Large intestine (tissue), 3 donors: ENCODE measurements at regions not wholly inside any gene's neighbourhood (a gene's known extent, or its start where the extent isn't known, plus 50 kb on each side); places are given as distances from the start of the nearest gene placed in this dataset.

Experiments used
- DNase-seq, 2 donors: peaks; one replicate each; pipeline versions ENCODE4 v3.0.0 to v3.0.0-alpha.2; 2013
- H3K27ac ChIP-seq: one replicate; pipeline ENCODE4 v1.5.1; 2013; ENCODE audit warnings: low read length
- H3K27me3 ChIP-seq: 2 replicates; pipeline ENCODE4 v1.6.1; 2013; ENCODE audit warnings: low read length; ENCODE audit not compliant: control insufficient read depth, insufficient read depth
- H3K36me3 ChIP-seq: 2 replicates; pipeline ENCODE4 v1.6.1; 2013; ENCODE audit warnings: low read length; ENCODE audit not compliant: control insufficient read depth, insufficient read depth
- H3K4me1 ChIP-seq: one replicate; pipeline ENCODE4 v1.6.1; 2013; ENCODE audit warnings: low read length; ENCODE audit not compliant: control insufficient read depth, insufficient read depth
- H3K4me3 ChIP-seq: one replicate; pipeline ENCODE4 v1.5.1; 2013; ENCODE audit warnings: low read length
- H3K9me3 ChIP-seq: one replicate; pipeline ENCODE4 v1.6.1; 2013; ENCODE audit warnings: mild to moderate bottlenecking, low read depth, low read length, moderate library complexity; ENCODE audit not compliant: control insufficient read depth
- WGBS: methylation state at CpG from one replicate; pipeline ENCODE4 v1.1.5; 2013; ENCODE audit warnings: low lambda C conversion rate; ENCODE audit not compliant: insufficient coverage; 5-methylcytosine and 5-hydroxymethylcytosine counted together

DNA sequence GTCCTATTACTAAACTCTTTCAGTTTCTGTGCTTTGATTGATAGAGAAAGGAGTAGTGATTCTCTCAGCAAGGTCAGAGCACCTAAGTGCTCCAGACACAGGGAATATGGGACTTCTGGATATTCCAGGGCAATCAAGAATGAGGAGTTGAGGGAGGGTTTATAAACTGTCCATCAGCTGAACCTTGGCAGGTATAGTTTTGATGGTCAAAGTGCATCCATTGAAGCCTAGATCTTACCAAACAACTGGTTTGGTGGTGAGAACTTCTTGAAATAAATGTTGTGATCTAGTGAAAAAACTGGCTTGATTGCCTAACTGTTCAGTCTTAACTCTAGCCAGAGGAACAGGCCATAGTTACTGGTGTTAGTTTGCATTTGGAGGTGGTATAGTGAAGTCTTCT is 207.0 kb upstream of the ONECUT1 start:
- H3K4me3 ChIP-seq: no peak overlapping the region
- no peak overlapping the region for H3K27ac ChIP-seq
- H3K27me3 ChIP-seq: no peaks in the 10 kb centered on the region
- no peaks in the 10 kb centered on the region for H3K36me3 ChIP-seq
- H3K9me3 ChIP-seq: no peaks in the 10 kb centered on the region
- DNase-seq: no peak
- H3K4me1 ChIP-seq: no peaks in the 10 kb centered on the region

DNA sequence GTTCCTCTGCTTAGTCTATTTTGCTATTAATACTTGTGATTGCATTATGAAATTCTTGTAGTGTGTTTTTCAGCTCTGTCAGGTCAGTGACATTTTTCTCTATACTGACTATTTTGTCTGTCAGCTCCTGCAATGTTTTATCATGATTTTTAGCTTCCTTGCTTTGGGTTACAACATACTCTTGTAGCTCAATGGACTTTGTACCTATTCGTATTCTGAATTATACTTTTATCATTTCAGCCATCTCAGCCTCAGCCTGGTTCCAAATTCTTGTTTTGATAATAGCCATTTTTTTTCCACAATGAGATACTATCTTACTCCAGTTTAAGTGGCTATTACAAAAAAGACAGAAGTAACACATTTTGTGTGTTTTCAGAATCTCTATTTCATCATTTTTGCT is 204.2 kb upstream of the ONECUT1 start:
- DNase-seq: no peak
- Histone ChIP-seq H3K36me3 (no peaks in the 10 kb centered on the region), H3K9me3 (no peaks in the 10 kb centered on the region), H3K27ac (no peak overlapping the region), H3K4me1 (no peaks in the 10 kb centered on the region), H3K27me3 (no peaks in the 10 kb centered on the region), H3K4me3 (no peak overlapping the region)
- WGBS: 45% methylated on average over 1 of the region's 1 CpG

DNA sequence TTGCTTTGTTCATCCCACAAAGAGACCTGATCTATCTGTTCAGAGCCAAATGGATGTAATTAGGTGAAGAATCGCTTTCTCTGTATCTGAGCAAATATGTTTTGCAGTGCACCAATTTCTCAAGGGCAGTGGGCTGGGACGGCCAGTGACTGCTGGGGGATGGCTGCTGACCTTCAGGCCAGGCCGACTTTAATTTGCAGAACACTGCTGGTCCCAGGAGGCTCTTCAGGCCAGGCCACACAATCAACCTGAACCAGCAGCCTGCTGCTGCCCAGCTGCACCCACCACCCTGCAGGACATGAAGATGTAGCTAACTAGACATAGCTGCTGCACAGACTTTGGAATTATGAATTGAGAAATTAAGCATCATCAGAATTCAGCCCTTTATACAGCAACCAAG is 194.4 kb upstream of the ONECUT1 start:
- Histone ChIP-seq H3K4me3 (no peak overlapping the region), H3K27ac (no peak overlapping the region), H3K27me3 (no peaks in the 10 kb centered on the region), H3K4me1 (no peaks in the 10 kb centered on the region), H3K36me3 (no peaks in the 10 kb centered on the region), H3K9me3 (no peaks in the 10 kb centered on the region)
- WGBS: no CpG with 5 or more reads among the region's 3 CpGs
- no peak for DNase-seq

DNA sequence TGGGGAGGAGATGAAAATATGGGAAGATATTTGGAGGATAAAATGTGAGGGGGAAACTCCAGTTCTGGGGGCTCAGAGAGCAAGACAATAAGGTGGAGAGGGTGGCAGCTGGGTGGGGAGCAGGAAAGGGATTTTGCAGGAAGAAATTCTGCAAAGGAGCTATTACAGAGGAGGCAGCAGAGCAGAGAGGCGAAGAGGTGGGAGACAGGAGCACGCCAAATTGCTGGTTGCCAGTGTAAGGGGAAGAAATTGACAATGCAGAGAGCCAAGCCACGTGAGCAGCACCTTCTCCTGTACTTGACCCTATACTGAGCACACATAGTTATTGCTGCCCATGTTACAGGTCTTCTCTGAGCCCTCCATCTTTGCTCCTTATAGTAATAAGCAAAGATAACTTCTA is 190.3 kb upstream of the ONECUT1 start:
- Histone ChIP-seq H3K4me3 (no peak overlapping the region), H3K36me3 (no peaks in the 10 kb centered on the region), H3K27me3 (no peaks in the 10 kb centered on the region), H3K27ac (no peak overlapping the region), H3K4me1 (no peaks in the 10 kb centered on the region), H3K9me3 (no peaks in the 10 kb centered on the region)
- no CpG with 5 or more reads among the region's 3 CpGs for WGBS
- no peak for DNase-seq

DNA sequence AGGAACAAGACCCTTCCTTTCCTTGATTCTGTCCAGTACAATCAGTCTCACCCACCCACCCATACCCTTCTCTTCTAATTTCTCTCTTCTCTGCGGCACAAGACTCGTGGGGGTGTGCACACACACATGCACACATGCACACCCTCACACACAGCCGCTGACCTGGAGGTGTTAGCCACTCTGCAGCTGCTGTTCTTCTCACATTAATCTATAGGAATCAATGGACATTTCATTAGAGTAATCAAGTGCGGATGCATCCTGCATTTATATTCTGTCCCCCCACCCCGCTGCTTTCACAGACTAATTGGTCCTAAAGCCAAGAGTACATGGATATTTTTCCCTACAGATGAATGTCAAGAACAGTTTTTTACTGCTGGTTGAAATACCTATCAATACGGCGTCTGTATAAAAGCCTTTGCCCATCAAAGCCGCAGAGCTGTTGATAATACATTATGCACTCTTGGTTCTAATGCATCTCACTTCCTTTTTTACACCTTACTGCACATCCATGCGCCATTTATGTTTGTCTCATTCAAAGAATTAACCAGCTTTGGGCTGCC is 186.5 kb upstream of the ONECUT1 start:
- H3K4me3 ChIP-seq: no peak overlapping the region
- no peak overlapping the region for H3K27ac ChIP-seq
- H3K27me3 ChIP-seq: no peaks in the 10 kb centered on the region
- H3K4me1 ChIP-seq: no peaks in the 10 kb centered on the region
- H3K36me3 ChIP-seq: no peaks in the 10 kb centered on the region
- H3K9me3 ChIP-seq: no peaks in the 10 kb centered on the region
- 96% methylated on average over 4 of the region's 9 CpGs for WGBS
- no peak for DNase-seq

DNA sequence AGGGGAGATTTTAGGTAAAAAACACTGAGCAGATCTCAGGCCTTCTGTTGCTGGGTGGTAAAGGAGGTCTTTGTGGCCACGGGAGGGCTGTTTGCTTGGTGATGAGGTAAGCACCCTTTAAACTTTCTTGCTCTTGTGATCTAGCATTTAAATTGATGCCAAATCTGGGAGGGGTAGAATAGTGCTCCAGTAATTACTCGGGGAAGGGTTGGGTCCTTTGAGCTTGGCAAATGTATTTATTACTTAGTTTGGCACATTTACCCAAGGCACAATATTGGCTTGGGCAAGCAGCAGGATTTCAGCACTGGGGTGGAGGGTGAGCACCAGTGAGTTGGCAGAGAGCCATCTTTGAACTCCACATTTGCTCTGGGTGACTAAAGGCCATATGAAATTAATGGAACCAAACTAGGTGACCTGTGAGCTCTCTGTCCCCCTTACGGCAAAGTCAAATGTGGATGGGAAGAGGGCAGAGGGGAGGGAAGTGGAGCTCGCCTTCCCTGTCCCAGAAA is 185.9 kb upstream of the ONECUT1 start:
- no peak overlapping the region for H3K4me3 ChIP-seq
- no peaks in the 10 kb centered on the region for H3K9me3 ChIP-seq
- H3K27me3 ChIP-seq: no peaks in the 10 kb centered on the region
- no CpG with 5 or more reads among the region's 4 CpGs for WGBS
- no peaks in the 10 kb centered on the region for H3K4me1 ChIP-seq
- no peaks in the 10 kb centered on the region for H3K36me3 ChIP-seq
- H3K27ac ChIP-seq: no peak overlapping the region
- DNase-seq: no peak

DNA sequence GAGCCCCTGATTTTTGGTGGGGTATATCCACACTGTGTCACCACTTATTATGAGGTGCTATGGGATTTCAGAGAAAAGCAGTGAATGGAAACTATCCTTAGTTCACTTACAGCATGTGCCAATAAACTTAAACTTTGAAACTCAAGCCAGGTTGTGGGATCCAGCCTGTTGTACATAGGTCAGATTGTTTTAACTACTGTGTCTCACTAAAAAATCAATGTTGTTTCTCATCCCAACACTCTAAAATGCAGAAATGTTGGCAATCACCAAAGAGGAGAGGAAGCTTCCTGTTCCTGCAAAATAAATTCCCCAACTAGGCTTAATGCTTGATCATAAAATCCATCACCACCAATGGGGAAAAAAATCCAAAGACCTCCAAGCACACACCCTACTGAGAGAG is 173.7 kb upstream of the ONECUT1 start:
- Histone ChIP-seq H3K27ac (no peak overlapping the region), H3K9me3 (no peaks in the 10 kb centered on the region), H3K36me3 (no peaks in the 10 kb centered on the region), H3K27me3 (no peaks in the 10 kb centered on the region), H3K4me3 (no peak overlapping the region), H3K4me1 (no peaks in the 10 kb centered on the region)
- no peak for DNase-seq

DNA sequence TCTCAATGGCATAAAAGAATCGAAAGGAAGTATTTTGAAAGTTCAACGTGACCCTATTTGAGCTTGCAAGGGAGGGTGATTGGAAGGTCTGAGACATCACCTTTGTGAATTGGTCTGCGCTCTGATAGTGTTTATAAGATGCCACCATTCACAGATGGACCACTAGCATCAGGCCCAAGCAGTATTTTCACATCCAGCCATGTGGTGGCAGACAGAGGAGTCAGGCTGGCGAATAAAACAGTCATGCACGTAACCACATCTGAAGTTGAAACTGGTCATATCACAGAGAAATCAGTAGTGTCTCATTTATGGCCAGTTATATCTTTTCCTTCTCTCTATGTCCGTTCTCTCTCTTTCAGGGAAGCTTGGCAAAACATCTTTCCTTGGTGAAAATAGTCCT is 170.1 kb upstream of the ONECUT1 start:
- Histone ChIP-seq H3K4me3 (no peak overlapping the region), H3K4me1 (no peaks in the 10 kb centered on the region), H3K36me3 (no peaks in the 10 kb centered on the region), H3K27me3 (no peaks in the 10 kb centered on the region), H3K9me3 (no peaks in the 10 kb centered on the region), H3K27ac (no peak overlapping the region)
- no peak for DNase-seq
- WGBS: 95% methylated on average over 4 of the region's 6 CpGs

DNA sequence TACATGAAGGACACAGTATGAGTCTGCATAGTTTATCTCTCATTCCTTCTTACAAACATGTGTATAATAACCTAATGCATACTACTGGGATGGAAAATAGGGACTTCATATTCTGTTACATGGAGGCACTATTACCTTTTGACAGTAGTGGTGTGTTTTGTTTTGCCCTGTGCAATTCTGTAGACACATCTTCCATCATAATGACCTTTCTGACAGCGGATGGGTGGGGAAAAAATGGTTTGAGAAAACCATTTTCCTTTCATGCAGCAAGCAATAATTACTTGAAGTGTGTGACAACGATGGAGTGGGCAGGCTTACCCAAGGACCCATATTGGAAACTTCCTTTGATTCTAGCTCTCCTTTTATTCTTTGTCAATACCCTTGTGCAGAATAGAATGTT is 153.6 kb upstream of the ONECUT1 start:
- no peaks in the 10 kb centered on the region for H3K36me3 ChIP-seq
- H3K4me1 ChIP-seq: no peaks in the 10 kb centered on the region
- H3K9me3 ChIP-seq: no peaks in the 10 kb centered on the region
- no CpG with 5 or more reads among the region's 2 CpGs for WGBS
- no peak for DNase-seq
- no peaks in the 10 kb centered on the region for H3K27me3 ChIP-seq
- no peak overlapping the region for H3K4me3 ChIP-seq
- H3K27ac ChIP-seq: no peak overlapping the region

DNA sequence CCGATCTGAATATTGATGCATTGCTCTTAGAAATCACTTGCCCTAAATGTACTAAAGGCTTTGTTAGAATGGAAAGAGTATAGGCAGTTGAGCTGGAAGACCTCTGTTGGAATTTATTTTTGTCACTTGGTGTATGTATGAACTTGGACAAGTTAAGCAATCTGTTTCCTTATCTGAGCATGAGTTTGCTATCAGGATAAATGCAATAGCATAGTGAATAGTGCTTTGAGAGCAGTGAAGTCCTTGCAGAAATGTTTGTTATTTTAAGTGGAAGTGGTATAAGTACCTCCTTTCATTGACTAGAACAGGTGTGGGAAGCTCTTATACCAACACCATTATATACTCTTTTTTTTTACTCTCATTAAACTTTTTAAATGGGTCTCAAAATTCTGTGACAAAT is 146.4 kb upstream of the ONECUT1 start:
- Histone ChIP-seq H3K27me3 (no peaks in the 10 kb centered on the region), H3K36me3 (no peaks in the 10 kb centered on the region), H3K27ac (no peak overlapping the region), H3K9me3 (no peaks in the 10 kb centered on the region), H3K4me3 (no peak overlapping the region), H3K4me1 (no peaks in the 10 kb centered on the region)
- DNase-seq: no peak
- WGBS: no CpG with 5 or more reads among the region's 1 CpG

DNA sequence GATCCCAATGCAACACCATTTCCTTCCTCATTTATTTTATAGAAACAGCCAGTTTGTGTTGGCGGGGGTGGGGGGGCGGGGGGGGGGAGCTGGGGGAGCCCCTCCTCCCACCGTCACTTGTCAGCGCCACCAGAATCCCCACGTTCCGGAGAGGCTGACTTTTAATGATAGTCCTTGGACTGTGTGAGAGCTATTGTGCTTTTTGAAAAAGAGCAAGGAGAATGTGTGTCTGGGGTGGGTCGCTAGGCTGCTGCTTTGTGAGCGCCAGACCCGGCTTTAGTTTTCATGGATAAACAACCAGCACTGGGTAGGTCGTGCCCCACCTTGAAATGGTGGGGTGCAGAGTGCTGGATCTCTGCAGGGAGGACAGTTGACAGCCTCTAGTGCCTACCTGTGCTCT is 135.0 kb upstream of the ONECUT1 start:
- H3K4me1 ChIP-seq: no peaks in the 10 kb centered on the region
- no peak overlapping the region for H3K27ac ChIP-seq
- no peak for DNase-seq
- no peaks in the 10 kb centered on the region for H3K9me3 ChIP-seq
- H3K36me3 ChIP-seq: no peaks in the 10 kb centered on the region
- H3K27me3 ChIP-seq: no peaks in the 10 kb centered on the region
- no CpG with 5 or more reads among the region's 10 CpGs for WGBS
- no peak overlapping the region for H3K4me3 ChIP-seq
